Bronchial epithelial cell (primary cell): ENCODE measurements at regions not wholly inside any gene's neighbourhood (a gene's known extent, or its start where the extent isn't known, plus 50 kb on each side); places are given as distances from the start of the nearest gene placed in this dataset.

ENCODE experiments used
- DNase-seq: peaks from one replicate; pipeline ENCODE4 v3.0.0-alpha.2; 2010; ENCODE audit warnings: low read depth
- FAIRE-seq: peaks from 2 replicates; lab custom pipeline; 2011; peaks lifted over from hg19 to GRCh38; lab: Jason Lieb, UNC
- H3K27me3 ChIP-seq: 2 replicates; pipeline ENCODE4 v1.5.1; 2011; ENCODE audit warnings: low read length; ENCODE audit not compliant: control insufficient read depth, insufficient read depth
- H3K36me3 ChIP-seq: 2 replicates; pipeline ENCODE4 v1.5.1; 2011; ENCODE audit warnings: low read length; ENCODE audit not compliant: control insufficient read depth, insufficient read depth
- H3K4me3 ChIP-seq: 2 replicates; pipeline ENCODE4 v1.5.1; 2011; ENCODE audit warnings: mild to moderate bottlenecking, low read depth, low read length, control low read depth
- CTCF ChIP-seq: IDR thresholded peaks from 2 replicates; pipeline ENCODE4 v1.5.1; 2011; ENCODE audit warnings: mild to moderate bottlenecking, moderate library complexity, low read length, control low read depth, inconsistent platforms; ENCODE audit not compliant: insufficient read depth, severe bottlenecking

- H3K4me3 ChIP-seq = no peak overlapping the region
- no peak for DNase-seq
- H3K36me3 ChIP-seq = no peaks in the 10 kb centered on the region
- H3K27me3 ChIP-seq = no peaks in the 10 kb centered on the region
- FAIRE-seq = no peak
- TF ChIP-seq CTCF = no peak
Observed at GRCh38 chr1:55816456-55817426, 601.6 kb upstream of the USP24 start.

GRCh38 chr1:55815745-55816455 lies 600.7 kb upstream of the USP24 start:
- Histone ChIP-seq H3K4me3 (no peak overlapping the region), H3K36me3 (no peaks in the 10 kb centered on the region), H3K27me3 (no peaks in the 10 kb centered on the region)
- DNase-seq (no peak), FAIRE-seq (no peak)
- no peak for TF ChIP-seq CTCF

GRCh38 chr1:55814967-55815366 lies 599.8 kb upstream of the USP24 start:
- H3K36me3 ChIP-seq = no peaks in the 10 kb centered on the region

GRCh38 chr1:55813618-55814017 lies 598.5 kb upstream of the USP24 start:
- Histone ChIP-seq H3K27me3 (no peaks in the 10 kb centered on the region), H3K36me3 (no peaks in the 10 kb centered on the region), H3K4me3 (no peak overlapping the region)
- FAIRE-seq (no peak), DNase-seq (no peak)
- no peak for TF ChIP-seq CTCF

More at GRCh38 chr1:55814967-55815366, 599.8 kb upstream of the USP24 start:
- no peaks in the 10 kb centered on the region for H3K27me3 ChIP-seq
- DNase-seq = no peak
- H3K4me3 ChIP-seq = no peak overlapping the region
- TF ChIP-seq CTCF = no peak
- no peak for FAIRE-seq

GRCh38 chr1:55812281-55812680 lies 597.1 kb upstream of the USP24 start:
- TF ChIP-seq CTCF = no peak
- DNase-seq = no peak
- FAIRE-seq = no peak
- Histone ChIP-seq H3K36me3 (no peaks in the 10 kb centered on the region), H3K27me3 (no peaks in the 10 kb centered on the region), H3K4me3 (no peak overlapping the region)
